Naive thymus-derived CD4-positive, alpha-beta T cell (primary cell): ENCODE measurements at regions not wholly inside any gene's neighbourhood (a gene's known extent, or its start where the extent isn't known, plus 50 kb on each side); places are given as distances from the start of the nearest gene placed in this dataset.

ENCODE experiments used
- ATAC-seq: fragments of 150-1000 bp; cut with Tn5 transposase; 2 replicates; pipeline ENCODE4 v1.10.0; 2021; ENCODE audit warnings: mild to moderate bottlenecking, moderate library complexity
- CTCF ChIA-PET: fragments of 350-600 bp; sonication (Branson Sonifier 250); formaldehyde crosslinking; loops from one replicate; lab custom pipeline; 2021; ENCODE audit warnings: antibody characterized with exemption; lab: Charles Lee
- POLR2A ChIA-PET: fragments of 350-600 bp; sonication (Branson Sonifier 250); formaldehyde crosslinking; loops from one replicate; lab custom pipeline; 2021; ENCODE audit warnings: antibody characterized with exemption, inconsistent platforms; lab: Charles Lee
- DNase-seq, 9 donors: peaks; one replicate each; pipeline versions ENCODE4 v3.0.0 to v3.0.0-alpha.2; 2020 to 2022; ENCODE audit warnings: mixed read lengths in 1 of 9
- H3K27ac ChIP-seq: one replicate; pipeline ENCODE4 v1.7.0; 2013; ENCODE audit warnings: mild to moderate bottlenecking, low read depth, low read length, moderate library complexity
- H3K27me3 ChIP-seq, 2 donors: one replicate each; pipeline ENCODE4 v1.7.0; 2013; ENCODE audit warnings: low read length in 2 of 2, mild to moderate bottlenecking in 2 of 2, moderate library complexity in 2 of 2; ENCODE audit not compliant: control insufficient read depth in 2 of 2, insufficient read depth in 2 of 2
- H3K36me3 ChIP-seq, 3 experiments: 1 replicate in 2 of 3; 2 replicates in 1 of 3; pipeline ENCODE4 v1.7.0; 2013; ENCODE audit warnings: low read length in 3 of 3, mild to moderate bottlenecking in 3 of 3, moderate library complexity in 1 of 3; ENCODE audit not compliant: insufficient read depth in 3 of 3, control insufficient read depth in 2 of 3
- H3K4me1 ChIP-seq, 2 donors: one replicate each; pipeline ENCODE4 v1.7.0; 2013; ENCODE audit warnings: low read length in 2 of 2, mild to moderate bottlenecking in 2 of 2, moderate library complexity in 1 of 2; ENCODE audit not compliant: control insufficient read depth in 2 of 2, insufficient read depth in 2 of 2
- H3K4me3 ChIP-seq: 2 replicates; pipeline ENCODE4 v1.7.0; 2013; ENCODE audit warnings: mild to moderate bottlenecking, low read length
- H3K9me3 ChIP-seq, 3 experiments: 1 replicate in 2 of 3; 2 replicates in 1 of 3; pipeline ENCODE4 v1.7.0; 2013; ENCODE audit warnings: low read length in 3 of 3; ENCODE audit not compliant: control insufficient read depth in 2 of 3
- H3K27ac Mint-ChIP-seq, 9 donors: one replicate each; pipeline ENCODE4 v1.8.0; 2020 to 2022; ENCODE audit warnings: mixed read lengths in 9 of 9, mild to moderate bottlenecking in 8 of 9, moderate library complexity in 5 of 9, inconsistent platforms in 2 of 9
- H3K27me3 Mint-ChIP-seq, 5 donors: one replicate each; pipeline ENCODE4 v1.8.0; 2021 to 2022; ENCODE audit warnings: mixed read lengths in 5 of 5, mild to moderate bottlenecking in 1 of 5
- H3K36me3 Mint-ChIP-seq, 5 donors: one replicate each; pipeline ENCODE4 v1.8.0; 2020 to 2022; ENCODE audit warnings: mixed read lengths in 5 of 5, mild to moderate bottlenecking in 3 of 5, inconsistent platforms in 1 of 5
- H3K4me1 Mint-ChIP-seq, 7 donors: one replicate each; pipeline ENCODE4 v1.8.0; 2020 to 2022; ENCODE audit warnings: mixed read lengths in 7 of 7, mild to moderate bottlenecking in 3 of 7, inconsistent platforms in 1 of 7
- H3K4me3 Mint-ChIP-seq, 10 donors: one replicate each; pipeline ENCODE4 v1.8.0; 2020 to 2022; ENCODE audit warnings: mild to moderate bottlenecking in 10 of 10, mixed read lengths in 10 of 10, moderate library complexity in 6 of 10, inconsistent platforms in 2 of 10
- H3K9me3 Mint-ChIP-seq, 11 donors: one replicate each; pipeline ENCODE4 v1.8.0; 2020 to 2022; ENCODE audit warnings: mixed read lengths in 11 of 11, mild to moderate bottlenecking in 4 of 11, inconsistent platforms in 1 of 11, moderate library complexity in 1 of 11
- intact Hi-C, 2 donors: fragments of 100-400 bp; cut with micrococcal nuclease; formaldehyde crosslinking; loops; one replicate each; pipeline ENCODE4 v1.15.1; 2023

GRCh38 chr12:78414071-78414470, 450.5 kb upstream of the SYT1 start:
- no peaks in the 10 kb centered on the region for H3K27me3 ChIP-seq
- H3K36me3 Mint-ChIP-seq: no peaks in the 10 kb centered on the region
- CTCF ChIA-PET: no interaction called here
- no peak overlapping the region for H3K27ac Mint-ChIP-seq
- DNase-seq: no peak
- no peaks in the 10 kb centered on the region for H3K4me1 ChIP-seq
- H3K4me3 Mint-ChIP-seq: no peak overlapping the region
- no peaks in the 10 kb centered on the region for H3K27me3 Mint-ChIP-seq
- POLR2A ChIA-PET: no interaction called here
- intact Hi-C loops: no loop called here
- ATAC-seq: no peak
- H3K4me1 Mint-ChIP-seq: no peaks in the 10 kb centered on the region
- H3K9me3 Mint-ChIP-seq: peaks cover 0 to 14% (median 2%) of the 10 kb centered on the region in 11 donors
- H3K27ac ChIP-seq: no peak overlapping the region
- H3K36me3 ChIP-seq: no peaks in the 10 kb centered on the region
- H3K9me3 ChIP-seq: no peaks in the 10 kb centered on the region
- no peak overlapping the region for H3K4me3 ChIP-seq

DNA sequence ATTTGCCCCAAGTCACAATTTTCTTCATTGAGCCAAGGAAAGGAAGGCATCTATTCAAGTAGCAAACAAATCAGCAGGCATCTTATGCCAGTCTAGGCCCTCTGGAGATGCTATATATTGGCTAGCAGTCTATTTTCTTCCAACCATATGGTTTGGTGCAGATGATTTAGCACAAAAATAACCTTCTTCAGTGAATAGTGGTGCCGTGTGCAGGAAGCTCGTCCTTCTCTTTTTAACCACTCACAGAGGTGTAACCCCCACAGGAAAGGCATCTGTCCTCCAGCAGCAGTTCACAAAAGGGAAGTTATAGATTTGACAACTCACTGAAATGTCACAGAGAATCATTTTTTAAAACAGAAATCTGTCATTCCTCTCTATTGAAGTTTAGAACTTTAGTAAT, 445.7 kb upstream of the SYT1 start:
- H3K36me3 ChIP-seq: no peaks in the 10 kb centered on the region
- ChIA-PET CTCF (no interaction called here), POLR2A (no interaction called here)
- Mint-ChIP-seq H3K4me1 (peaks cover 0 to 1% (median 0%) of the 10 kb centered on the region in 7 donors), H3K9me3 (peaks cover 0 to 9% (median 0%) of the 10 kb centered on the region in 11 donors), H3K4me3 (no peak overlapping the region), H3K36me3 (no peaks in the 10 kb centered on the region), H3K27ac (no peak overlapping the region), H3K27me3 (no peaks in the 10 kb centered on the region)
- H3K27ac ChIP-seq: no peak overlapping the region
- H3K4me3 ChIP-seq: no peak overlapping the region
- DNase-seq (no peak), ATAC-seq (no peak)
- H3K4me1 ChIP-seq: no peaks in the 10 kb centered on the region
- H3K27me3 ChIP-seq: no peaks in the 10 kb centered on the region
- intact Hi-C loops: no loop called here
- H3K9me3 ChIP-seq: no peaks in the 10 kb centered on the region

GRCh38 chr12:78419513-78419912, 445.1 kb upstream of the SYT1 start:
- Histone ChIP-seq H3K36me3 (no peaks in the 10 kb centered on the region), H3K27me3 (no peaks in the 10 kb centered on the region), H3K4me1 (no peaks in the 10 kb centered on the region), H3K9me3 (no peaks in the 10 kb centered on the region), H3K4me3 (no peak overlapping the region), H3K27ac (no peak overlapping the region)
- Mint-ChIP-seq H3K27ac (no peak overlapping the region), H3K4me1 (peaks cover 0 to 1% (median 0%) of the 10 kb centered on the region in 7 donors), H3K9me3 (peaks cover 0 to 9% (median 0%) of the 10 kb centered on the region in 11 donors), H3K36me3 (no peaks in the 10 kb centered on the region), H3K27me3 (no peaks in the 10 kb centered on the region), H3K4me3 (no peak overlapping the region)
- DNase-seq (no peak), ATAC-seq (no peak)
- ChIA-PET POLR2A (no interaction called here), CTCF (no interaction called here)
- intact Hi-C loops: no loop called here

DNA sequence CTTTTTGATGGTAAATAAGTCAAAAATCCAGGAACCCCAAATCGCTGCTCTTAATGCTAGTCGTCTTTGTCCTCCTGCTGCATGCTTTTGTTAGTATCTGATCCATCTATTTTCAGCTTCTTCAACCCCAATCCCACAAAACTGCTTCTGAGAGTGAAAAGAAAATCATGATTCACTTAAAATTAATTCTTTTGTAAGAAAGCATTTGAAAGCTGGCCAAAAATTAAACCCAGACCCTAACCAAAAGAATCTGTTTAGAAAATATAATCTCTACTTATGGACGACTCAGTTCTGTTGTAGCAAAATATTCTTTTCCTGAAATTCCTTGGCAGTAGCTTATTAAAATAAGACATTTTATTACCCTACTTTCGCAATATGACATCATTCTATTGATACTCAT, 443.6 kb upstream of the SYT1 start:
- no peak for ATAC-seq
- H3K36me3 ChIP-seq: no peaks in the 10 kb centered on the region
- ChIA-PET CTCF (no interaction called here), POLR2A (no interaction called here)
- H3K27me3 Mint-ChIP-seq: no peaks in the 10 kb centered on the region
- no peaks in the 10 kb centered on the region for H3K36me3 Mint-ChIP-seq
- intact Hi-C loops: no loop called here
- H3K4me3 ChIP-seq: no peak overlapping the region
- H3K9me3 ChIP-seq: no peaks in the 10 kb centered on the region
- no peak overlapping the region for H3K4me3 Mint-ChIP-seq
- no peaks in the 10 kb centered on the region for H3K4me1 ChIP-seq
- peaks cover 0 to 7% (median 0%) of the 10 kb centered on the region in 11 donors for H3K9me3 Mint-ChIP-seq
- H3K27ac ChIP-seq: no peak overlapping the region
- peaks cover 0 to 1% (median 0%) of the 10 kb centered on the region in 7 donors for H3K4me1 Mint-ChIP-seq
- H3K27ac Mint-ChIP-seq: no peak overlapping the region
- DNase-seq: no peak
- H3K27me3 ChIP-seq: no peaks in the 10 kb centered on the region

- peaks cover 1 to 20% (median 7%) of the 10 kb centered on the region in 11 donors for H3K9me3 Mint-ChIP-seq
- ATAC-seq (no peak), DNase-seq (no peak)
- intact Hi-C loops: no loop called here
- H3K4me1 ChIP-seq: no peaks in the 10 kb centered on the region
- no peaks in the 10 kb centered on the region for H3K36me3 ChIP-seq
- no peaks in the 10 kb centered on the region for H3K27me3 Mint-ChIP-seq
- CTCF ChIA-PET: no interaction called here
- H3K36me3 Mint-ChIP-seq: no peaks in the 10 kb centered on the region
- no peak overlapping the region for H3K4me3 Mint-ChIP-seq
- no peak overlapping the region for H3K4me3 ChIP-seq
- H3K27ac Mint-ChIP-seq: no peak overlapping the region
- no peaks in the 10 kb centered on the region for H3K9me3 ChIP-seq
- POLR2A ChIA-PET: no interaction called here
- no peaks in the 10 kb centered on the region for H3K4me1 Mint-ChIP-seq
- no peaks in the 10 kb centered on the region for H3K27me3 ChIP-seq
- H3K27ac ChIP-seq: no peak overlapping the region
These were observed 434.0 kb upstream of the SYT1 start for GRCh38 chr12:78430551-78430950.

GRCh38 chr12:78431931-78432330, 432.6 kb upstream of the SYT1 start:
- POLR2A ChIA-PET: no interaction called here
- no peaks in the 10 kb centered on the region for H3K4me1 Mint-ChIP-seq
- H3K27me3 Mint-ChIP-seq: no peaks in the 10 kb centered on the region
- DNase-seq: no peak
- H3K36me3 Mint-ChIP-seq: no peaks in the 10 kb centered on the region
- H3K27me3 ChIP-seq: no peaks in the 10 kb centered on the region
- CTCF ChIA-PET: no interaction called here
- H3K4me3 Mint-ChIP-seq: no peak overlapping the region
- peaks cover 3 to 30% (median 9%) of the 10 kb centered on the region in 11 donors for H3K9me3 Mint-ChIP-seq
- no peaks in the 10 kb centered on the region for H3K9me3 ChIP-seq
- no peak overlapping the region for H3K4me3 ChIP-seq
- intact Hi-C loops: no loop called here
- no peaks in the 10 kb centered on the region for H3K4me1 ChIP-seq
- no peak overlapping the region for H3K27ac ChIP-seq
- no peak for ATAC-seq
- no peaks in the 10 kb centered on the region for H3K36me3 ChIP-seq
- no peak overlapping the region for H3K27ac Mint-ChIP-seq

- no peak overlapping the region for H3K27ac ChIP-seq
- no peak overlapping the region for H3K4me3 ChIP-seq
- Mint-ChIP-seq H3K4me3 (no peak overlapping the region), H3K27ac (no peak overlapping the region), H3K9me3 (peaks cover 3 to 51% (median 12%) of the 10 kb centered on the region in 11 donors), H3K4me1 (no peaks in the 10 kb centered on the region), H3K27me3 (no peaks in the 10 kb centered on the region), H3K36me3 (peaks cover 0 to 4% (median 0%) of the 10 kb centered on the region in 5 donors)
- intact Hi-C loops: no loop called here
- ChIA-PET CTCF (no interaction called here), POLR2A (no interaction called here)
- no peak for DNase-seq
- ATAC-seq: no peak
- no peaks in the 10 kb centered on the region for H3K36me3 ChIP-seq
- peaks cover 0 to 5% (median 0%) of the 10 kb centered on the region in 3 experiments for H3K9me3 ChIP-seq
- H3K27me3 ChIP-seq: no peaks in the 10 kb centered on the region
- H3K4me1 ChIP-seq: no peaks in the 10 kb centered on the region
These were observed 424.9 kb upstream of the SYT1 start for GRCh38 chr12:78439666-78440065.
